Neural progenitor cell (in vitro differentiated cells): ENCODE measurements at regions not wholly inside any gene's neighbourhood (a gene's known extent, or its start where the extent isn't known, plus 50 kb on each side); places are given as distances from the start of the nearest gene placed in this dataset.

Experiments
- DNase-seq: peaks from one replicate; pipeline ENCODE4 v3.0.0-alpha.2; 2016; ENCODE audit warnings: low spot score
- H2AFZ ChIP-seq: fragments of 200-600 bp; sonication (generic); replicated peaks from 2 replicates; pipeline ENCODE4 v1.6.1; 2016; ENCODE audit warnings: antibody characterized with exemption
- H3F3A ChIP-seq: fragments of 200-600 bp; sonication (generic); 2 replicates; pipeline ENCODE4 v1.6.1; 2016; ENCODE audit warnings: antibody characterized with exemption, low read depth
- H3K27ac ChIP-seq: fragments of 200-600 bp; sonication (generic); 2 replicates; pipeline ENCODE4 v1.5.1; 2016; ENCODE audit warnings: mild to moderate bottlenecking
- H3K27me3 ChIP-seq: fragments of 200-600 bp; sonication (generic); 2 replicates; pipeline ENCODE4 v1.6.1; 2016; ENCODE audit warnings: mild to moderate bottlenecking, moderate library complexity
- H3K36me3 ChIP-seq: fragments of 200-600 bp; sonication (generic); 2 replicates; pipeline ENCODE4 v1.5.1; 2016
- H3K4me1 ChIP-seq: fragments of 200-600 bp; sonication (generic); 2 replicates; pipeline ENCODE4 v1.6.1; 2016; ENCODE audit warnings: mixed run types
- H3K4me2 ChIP-seq: fragments of 200-600 bp; sonication (generic); 2 replicates; pipeline ENCODE4 v1.6.1; 2016
- H3K4me3 ChIP-seq: fragments of 200-600 bp; sonication (generic); 2 replicates; pipeline ENCODE4 v1.5.1; 2016
- H3K79me2 ChIP-seq: fragments of 200-600 bp; sonication (generic); 2 replicates; pipeline ENCODE4 v1.6.1; 2016; ENCODE audit warnings: low read depth
- H3K9ac ChIP-seq: fragments of 200-600 bp; sonication (generic); 2 replicates; pipeline ENCODE4 v1.6.1; 2016
- H3K9me3 ChIP-seq: fragments of 200-600 bp; sonication (generic); 2 replicates; pipeline ENCODE4 v1.5.1; 2016; ENCODE audit warnings: low read depth
- H4K20me1 ChIP-seq: fragments of 200-600 bp; sonication (generic); 2 replicates; pipeline ENCODE4 v1.6.1; 2016; ENCODE audit warnings: low read depth
- H3K27ac Mint-ChIP-seq: 3 replicates; pipeline ENCODE4 v1.8.0; 2021; ENCODE audit warnings: mixed read lengths
- H3K27me3 Mint-ChIP-seq: 2 replicates; pipeline ENCODE4 v1.8.0; 2022; ENCODE audit warnings: low read depth, mild to moderate bottlenecking, inconsistent platforms, moderate library complexity, mixed read lengths; ENCODE audit not compliant: insufficient read depth
- H3K36me3 Mint-ChIP-seq: 3 replicates; pipeline ENCODE4 v1.8.0; 2021; ENCODE audit warnings: mixed read lengths
- H3K4me1 Mint-ChIP-seq: 3 replicates; pipeline ENCODE4 v1.8.0; 2021; ENCODE audit warnings: mixed read lengths
- H3K4me3 Mint-ChIP-seq: 3 replicates; pipeline ENCODE4 v1.8.0; 2021; ENCODE audit warnings: mild to moderate bottlenecking, moderate library complexity, mixed read lengths
- H3K9me3 Mint-ChIP-seq: 3 replicates; pipeline ENCODE4 v1.8.0; 2020; ENCODE audit warnings: mixed read lengths
- CTCF ChIP-seq: fragments of 200-600 bp; sonication (generic); IDR thresholded peaks from 2 replicates; pipeline ENCODE4 v1.5.1; 2017; ENCODE audit warnings: antibody characterized with exemption, mild to moderate bottlenecking
- EZH2 ChIP-seq: fragments of 200-600 bp; sonication (generic); IDR thresholded peaks from 2 replicates; pipeline ENCODE4 v1.6.1; 2017; ENCODE audit warnings: antibody characterized with exemption, mild to moderate bottlenecking, moderate library complexity
- EZH2phosphoT487 ChIP-seq: fragments of 200-600 bp; sonication (generic); IDR thresholded peaks from 2 replicates; pipeline ENCODE4 v1.6.1; 2017; ENCODE audit warnings: antibody characterized with exemption

- no peak overlapping the region for H3K9ac ChIP-seq
- H4K20me1 ChIP-seq = no peaks in the 10 kb centered on the region
- H3K4me1 ChIP-seq = peaks cover 7% of the 10 kb centered on the region
- no peaks in the 10 kb centered on the region for H3K79me2 ChIP-seq
- H3K27me3 ChIP-seq = no peaks in the 10 kb centered on the region
- no peaks in the 10 kb centered on the region for H3K9me3 Mint-ChIP-seq
- H3K4me3 ChIP-seq = no peak overlapping the region
- no peaks in the 10 kb centered on the region for H3K36me3 Mint-ChIP-seq
- H3K27ac Mint-ChIP-seq = no peak overlapping the region
- H3F3A ChIP-seq = no peaks in the 10 kb centered on the region
- no peak overlapping the region for H3K4me3 Mint-ChIP-seq
- no peaks in the 10 kb centered on the region for H3K36me3 ChIP-seq
- H3K4me1 Mint-ChIP-seq = peaks cover 9% of the 10 kb centered on the region
- H2AFZ ChIP-seq = no peak overlapping the region
- H3K27me3 Mint-ChIP-seq = no peaks in the 10 kb centered on the region
- H3K27ac ChIP-seq = no peak overlapping the region
- H3K9me3 ChIP-seq = no peaks in the 10 kb centered on the region
- no peak for TF ChIP-seq EZH2phosphoT487
- TF ChIP-seq EZH2 = no peak
- no peak for TF ChIP-seq CTCF
- no peak overlapping the region for H3K4me2 ChIP-seq
- no peak for DNase-seq
Observed at GRCh38 chr2:215832791-215833190, 180.6 kb downstream of the MREG start.

DNA sequence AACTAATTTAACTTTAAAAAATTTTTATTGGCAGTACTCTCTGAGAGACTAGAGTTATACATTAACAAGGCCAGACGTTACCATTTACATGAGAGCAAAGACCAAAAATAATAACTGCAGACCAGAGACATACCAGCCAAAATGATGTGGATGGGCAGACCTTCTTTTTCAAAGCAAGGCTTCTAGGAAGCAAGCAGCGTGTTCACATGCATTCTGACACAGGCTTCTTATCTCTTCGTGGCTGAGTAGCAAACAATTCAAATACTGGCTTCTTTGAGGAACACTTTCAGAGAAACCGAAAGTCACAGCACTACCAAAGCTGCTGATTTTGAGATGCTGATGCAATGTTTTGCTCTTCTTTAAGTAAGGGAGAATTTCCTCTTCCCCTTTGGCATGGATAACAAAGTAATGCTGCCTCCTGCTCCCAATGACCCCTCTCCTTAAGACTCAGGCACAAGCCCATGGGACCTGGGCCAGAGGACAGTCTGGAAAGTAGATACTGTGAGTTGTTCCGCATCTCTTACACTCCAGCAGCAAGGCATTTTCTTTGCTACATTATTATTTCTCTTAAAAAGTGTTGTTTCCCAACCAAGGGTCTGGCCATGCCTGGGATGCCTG, 181.9 kb downstream of the MREG start:
- Histone ChIP-seq H3K79me2 (no peaks in the 10 kb centered on the region), H4K20me1 (no peaks in the 10 kb centered on the region), H3K4me2 (no peak overlapping the region), H3K27me3 (no peaks in the 10 kb centered on the region), H3K4me1 (peaks cover 7% of the 10 kb centered on the region), H3F3A (no peaks in the 10 kb centered on the region), H3K36me3 (no peaks in the 10 kb centered on the region), H3K27ac (no peak overlapping the region), H3K4me3 (no peak overlapping the region), H3K9ac (no peak overlapping the region), H3K9me3 (no peaks in the 10 kb centered on the region), H2AFZ (no peak overlapping the region)
- TF ChIP-seq CTCF = no peak
- TF ChIP-seq EZH2phosphoT487 = no peak
- no peak for TF ChIP-seq EZH2
- H3K27ac Mint-ChIP-seq = no peak overlapping the region
- no peaks in the 10 kb centered on the region for H3K36me3 Mint-ChIP-seq
- DNase-seq = no peak
- H3K4me3 Mint-ChIP-seq = no peak overlapping the region
- peaks cover 19% of the 10 kb centered on the region for H3K4me1 Mint-ChIP-seq
- no peaks in the 10 kb centered on the region for H3K9me3 Mint-ChIP-seq
- no peaks in the 10 kb centered on the region for H3K27me3 Mint-ChIP-seq

GRCh38 chr2:215830304-215830703, 183.0 kb downstream of the MREG start:
- Histone ChIP-seq H4K20me1 (no peaks in the 10 kb centered on the region), H3F3A (no peaks in the 10 kb centered on the region), H3K79me2 (no peaks in the 10 kb centered on the region), H3K27me3 (no peaks in the 10 kb centered on the region), H3K36me3 (no peaks in the 10 kb centered on the region), H3K9ac (no peak overlapping the region), H3K9me3 (no peaks in the 10 kb centered on the region), H3K4me1 (peaks cover 7% of the 10 kb centered on the region), H3K27ac (no peak overlapping the region), H2AFZ (no peak overlapping the region), H3K4me3 (no peak overlapping the region), H3K4me2 (no peak overlapping the region)
- no peak overlapping the region for H3K27ac Mint-ChIP-seq
- no peak overlapping the region for H3K4me3 Mint-ChIP-seq
- H3K36me3 Mint-ChIP-seq = no peaks in the 10 kb centered on the region
- no peaks in the 10 kb centered on the region for H3K9me3 Mint-ChIP-seq
- TF ChIP-seq EZH2 (no peak), EZH2phosphoT487 (no peak), CTCF (no peak)
- peaks cover 23% of the 10 kb centered on the region for H3K4me1 Mint-ChIP-seq
- H3K27me3 Mint-ChIP-seq = no peaks in the 10 kb centered on the region
- no peak for DNase-seq
